Left kidney (tissue), 1 donor: ENCODE measurements at regions not wholly inside any gene's neighbourhood (a gene's known extent, or its start where the extent isn't known, plus 50 kb on each side); places are given as distances from the start of the nearest gene placed in this dataset.

ENCODE experiments used
- DNase-seq: peaks from one replicate; pipeline ENCODE4 v3.0.0-alpha.2; 2013

DNA sequence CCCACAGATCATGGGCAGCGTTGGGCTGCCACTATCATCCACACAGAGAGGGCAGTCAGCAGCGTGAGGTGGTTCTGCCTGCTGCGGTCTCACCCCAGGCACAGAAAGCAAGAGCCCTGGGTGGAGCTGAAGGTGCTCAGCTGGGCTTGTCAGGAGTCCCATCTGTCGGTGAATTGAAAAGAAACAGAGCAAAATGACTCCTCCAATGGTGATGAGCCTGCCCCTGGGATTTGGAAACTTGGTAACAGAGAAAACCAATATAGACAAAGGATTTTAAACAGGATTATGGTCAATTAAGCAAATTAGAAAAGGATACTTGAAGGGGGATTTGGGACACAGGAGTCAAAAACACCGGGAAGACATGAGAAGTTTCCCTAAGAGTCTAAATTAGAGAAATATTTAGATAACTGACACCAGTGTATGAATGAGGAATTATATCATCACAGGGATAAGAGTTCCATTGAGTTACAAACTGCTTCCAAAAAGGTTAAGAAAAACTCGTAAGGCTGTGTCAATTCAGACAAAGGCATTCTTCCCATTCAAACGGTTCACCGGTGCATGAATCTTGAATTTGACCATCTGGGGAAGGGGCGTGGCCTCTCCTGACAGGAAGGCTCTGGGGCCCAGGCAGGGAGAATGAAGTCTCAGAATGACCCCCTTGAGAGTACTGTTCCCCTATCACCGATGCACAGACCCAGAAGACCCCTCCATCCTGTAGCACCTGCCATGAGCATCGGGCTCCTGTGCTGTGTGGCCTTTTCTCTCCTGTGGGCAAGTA, 70.0 kb upstream of the PRSS58 start:
- peak; percentile 35 for DNase-seq

DNA sequence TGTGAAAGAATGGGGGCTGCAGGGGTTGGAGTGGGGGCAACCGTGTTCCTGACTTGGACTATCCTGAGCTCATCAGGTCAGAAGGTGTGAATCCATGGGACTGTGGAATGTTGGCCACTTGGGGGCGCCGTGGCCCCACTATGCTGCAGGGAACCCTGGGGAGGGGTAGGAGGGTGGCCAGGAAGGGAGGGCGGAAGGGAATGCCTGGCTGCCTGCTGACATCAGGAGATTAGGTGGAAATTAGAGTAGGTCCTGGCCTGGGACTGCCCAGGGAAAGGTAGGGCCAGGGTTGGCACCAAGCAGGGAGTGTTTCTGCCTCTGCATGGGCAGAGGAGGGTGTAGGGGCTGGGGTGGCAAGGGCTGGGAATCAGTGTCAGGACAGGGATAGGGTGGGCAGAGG, 65.8 kb upstream of the PRSS58 start:
- DNase-seq: peak; percentile 54

DNA sequence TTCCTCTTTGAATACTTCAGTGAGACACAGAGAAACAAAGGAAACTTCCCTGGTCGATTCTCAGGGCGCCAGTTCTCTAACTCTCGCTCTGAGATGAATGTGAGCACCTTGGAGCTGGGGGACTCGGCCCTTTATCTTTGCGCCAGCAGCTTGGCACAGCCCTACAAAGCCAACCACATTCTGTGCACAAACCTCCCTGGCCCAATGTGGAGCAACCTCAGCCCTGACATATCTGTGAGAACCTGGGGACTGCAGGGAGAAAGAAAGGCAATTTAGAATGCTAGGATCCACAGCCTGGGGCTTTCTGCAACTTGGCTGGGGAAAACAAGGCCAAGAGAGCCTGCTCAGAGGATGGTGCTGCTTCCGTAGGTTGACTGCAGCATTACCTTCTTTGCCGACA, 63.5 kb upstream of the PRSS58 start:
- DNase-seq: no peak

DNA sequence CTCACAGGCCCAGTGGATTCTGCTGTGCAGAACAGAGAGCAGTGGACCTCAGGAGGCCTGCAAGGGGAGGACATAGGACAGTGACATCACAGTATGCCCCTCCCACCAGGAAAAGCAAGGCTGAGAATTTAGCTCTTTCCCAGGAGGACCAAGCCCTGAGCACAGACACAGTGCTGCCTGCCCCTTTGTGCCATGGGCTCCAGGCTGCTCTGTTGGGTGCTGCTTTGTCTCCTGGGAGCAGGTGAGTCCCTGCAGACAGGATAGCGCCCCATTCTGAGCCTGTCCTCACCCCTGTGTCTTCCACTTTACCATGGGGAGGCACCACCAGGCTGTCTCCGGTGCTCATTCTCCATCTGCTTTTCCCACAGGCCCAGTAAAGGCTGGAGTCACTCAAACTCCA, 63.0 kb upstream of the PRSS58 start:
- DNase-seq: no peak

DNA sequence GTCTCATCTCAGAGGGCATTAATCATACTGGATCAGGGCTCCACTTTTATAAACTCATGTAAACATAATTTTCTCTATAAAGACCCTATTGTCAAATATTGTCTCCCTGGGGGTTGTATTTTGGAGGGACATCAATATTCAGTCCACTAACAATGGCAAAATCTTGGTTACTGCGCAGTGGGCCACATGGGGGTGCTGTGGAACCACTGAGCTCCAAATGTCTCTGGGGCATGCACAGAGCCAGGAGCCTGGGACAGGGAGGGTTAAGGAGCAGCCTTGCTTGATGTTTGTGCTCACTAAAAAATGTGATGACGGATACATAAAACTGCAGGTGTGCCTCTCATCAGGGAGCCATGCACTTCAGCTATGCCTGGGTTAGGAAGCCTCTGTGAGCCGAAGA, 62.1 kb upstream of the PRSS58 start:
- DNase-seq: no peak

DNA sequence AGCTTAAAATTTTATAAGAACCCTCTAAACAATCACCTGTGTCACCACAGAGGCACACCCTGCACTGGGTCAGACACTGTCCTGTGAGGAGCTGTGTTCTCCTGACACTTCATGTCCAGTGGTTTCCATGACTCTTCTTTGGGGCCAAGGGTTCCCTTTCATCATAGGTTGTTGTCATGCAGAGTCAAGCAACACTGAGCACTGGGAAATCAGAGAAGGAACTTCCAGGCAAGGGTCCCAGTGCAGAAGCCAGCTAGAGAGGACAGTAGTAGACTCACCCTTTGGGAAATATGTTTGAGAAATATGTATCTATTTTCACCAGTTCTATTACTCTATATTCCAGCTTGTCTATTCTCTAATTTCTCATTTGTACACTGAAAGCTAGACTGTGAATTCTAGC, 56.4 kb upstream of the PRSS58 start:
- no peak for DNase-seq

DNA sequence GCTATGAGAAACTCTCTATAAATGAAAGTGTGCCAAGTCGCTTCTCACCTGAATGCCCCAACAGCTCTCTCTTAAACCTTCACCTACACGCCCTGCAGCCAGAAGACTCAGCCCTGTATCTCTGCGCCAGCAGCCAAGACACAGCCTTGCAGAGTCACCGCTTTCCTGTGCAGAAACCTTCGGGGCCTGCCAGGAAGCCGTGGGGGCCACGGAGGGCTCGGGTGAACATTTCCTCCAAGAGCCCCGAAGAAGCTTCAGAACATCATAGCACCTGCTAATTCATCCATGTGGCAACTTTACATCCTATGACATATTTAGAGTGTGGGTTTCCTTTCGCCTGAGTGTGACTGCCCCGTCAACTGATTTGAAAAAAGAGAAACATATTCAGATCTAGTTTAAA, 55.7 kb upstream of the PRSS58 start:
- DNase-seq: no peak

DNA sequence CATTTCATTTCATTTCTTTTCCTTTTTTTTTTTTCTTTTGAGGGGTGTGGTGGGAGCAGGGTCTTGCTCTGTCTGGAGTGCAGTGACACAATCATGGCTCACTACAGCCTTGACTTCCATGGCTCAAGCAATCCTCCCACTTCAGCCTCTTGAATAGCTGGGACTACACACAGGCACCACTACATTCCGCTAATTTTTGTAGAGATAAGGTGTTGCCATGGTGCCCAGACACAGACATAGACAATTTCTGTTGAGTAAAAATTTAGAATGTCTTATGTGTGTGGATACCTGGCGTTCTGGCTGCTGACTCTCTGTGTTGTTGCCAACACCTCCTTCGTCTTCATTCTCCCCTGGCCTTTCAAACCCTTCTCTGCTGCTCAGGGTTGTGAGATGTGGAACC, 54.0 kb upstream of the PRSS58 start:
- no peak for DNase-seq

DNA sequence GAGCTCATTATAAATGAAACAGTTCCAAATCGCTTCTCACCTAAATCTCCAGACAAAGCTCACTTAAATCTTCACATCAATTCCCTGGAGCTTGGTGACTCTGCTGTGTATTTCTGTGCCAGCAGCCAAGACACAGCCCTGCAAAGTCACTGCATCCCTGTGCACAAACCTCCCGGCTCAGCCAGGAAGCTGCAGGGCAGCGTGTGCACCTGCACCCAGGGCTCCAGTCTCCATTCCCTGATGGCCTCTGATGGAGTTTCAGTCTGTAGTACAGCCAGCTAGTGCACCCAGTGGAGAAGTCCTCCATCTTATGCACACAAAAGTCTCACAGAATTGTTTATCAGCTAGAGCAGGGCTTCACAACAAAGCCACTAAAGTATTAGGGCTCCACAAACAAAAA, 51.1 kb upstream of the PRSS58 start:
- DNase-seq: no peak

DNA sequence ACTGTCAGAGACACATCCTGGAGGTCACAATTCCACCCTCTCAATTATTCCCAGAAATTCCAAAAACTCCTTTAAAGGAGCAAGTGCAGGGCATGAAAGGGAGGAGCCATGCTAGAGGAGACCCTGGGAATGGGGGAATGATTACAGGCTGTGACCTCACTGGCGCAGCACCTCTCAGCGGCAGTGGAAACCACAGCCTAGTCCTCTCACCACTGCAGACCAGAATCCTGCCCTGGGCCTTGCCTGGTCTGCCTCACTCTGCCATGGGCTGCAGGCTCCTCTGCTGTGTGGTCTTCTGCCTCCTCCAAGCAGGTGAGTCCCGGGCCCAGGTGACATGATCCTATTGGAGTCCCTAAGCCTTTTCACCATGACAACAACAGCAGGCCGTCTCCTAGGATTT, 50.5 kb upstream of the PRSS58 start:
- no peak for DNase-seq
